Central memory CD8-positive, alpha-beta T cell (primary cell): ENCODE measurements at regions not wholly inside any gene's neighbourhood (a gene's known extent, or its start where the extent isn't known, plus 50 kb on each side); places are given as distances from the start of the nearest gene placed in this dataset.

Source experiments
- ATAC-seq: fragments of 150-1000 bp; cut with Tn5 transposase; replicated peaks from 2 replicates; pipeline ENCODE4 v1.10.0; 2022; ENCODE audit warnings: mild to moderate bottlenecking, moderate FRiP score, moderate number of reproducible peaks; ENCODE audit not compliant: poor library complexity, severe bottlenecking; ENCODE audit errors: extremely low read depth
- DNase-seq, 2 donors: peaks; one replicate each; pipeline ENCODE4 v3.0.0; 2021; ENCODE audit warnings: low spot score in 2 of 2
- H3K27ac Mint-ChIP-seq: one replicate; pipeline ENCODE4 v1.8.0; 2022; ENCODE audit warnings: low read depth, mild to moderate bottlenecking, moderate library complexity, mixed read lengths
- H3K27me3 Mint-ChIP-seq: one replicate; pipeline ENCODE4 v1.8.0; 2022; ENCODE audit warnings: mixed read lengths
- H3K36me3 Mint-ChIP-seq: one replicate; pipeline ENCODE4 v1.8.0; 2022; ENCODE audit warnings: mild to moderate bottlenecking, moderate library complexity, mixed read lengths; ENCODE audit not compliant: insufficient read depth
- H3K4me1 Mint-ChIP-seq: one replicate; pipeline ENCODE4 v1.8.0; 2022; ENCODE audit warnings: mixed read lengths
- H3K4me3 Mint-ChIP-seq: one replicate; pipeline ENCODE4 v1.8.0; 2022; ENCODE audit warnings: mild to moderate bottlenecking, moderate library complexity, mixed read lengths
- H3K9me3 Mint-ChIP-seq: one replicate; pipeline ENCODE4 v1.8.0; 2022; ENCODE audit warnings: mixed read lengths

- ATAC-seq = no peak
- no peak for DNase-seq
- no peaks in the 10 kb centered on the region for H3K27me3 Mint-ChIP-seq
- H3K4me3 Mint-ChIP-seq = no peak overlapping the region
- peaks cover 5% of the 10 kb centered on the region for H3K9me3 Mint-ChIP-seq
- H3K27ac Mint-ChIP-seq = no peak overlapping the region
- H3K36me3 Mint-ChIP-seq = no peaks in the 10 kb centered on the region
- no peaks in the 10 kb centered on the region for H3K4me1 Mint-ChIP-seq
Observed at GRCh38 chr6:23505026-23505425, 621.0 kb upstream of the NRSN1 start.

- ATAC-seq = no peak
- Mint-ChIP-seq H3K4me3 (no peak overlapping the region), H3K27ac (no peak overlapping the region), H3K9me3 (peaks cover 7% of the 10 kb centered on the region), H3K27me3 (no peaks in the 10 kb centered on the region), H3K36me3 (peaks cover 1% of the 10 kb centered on the region), H3K4me1 (no peaks in the 10 kb centered on the region)
- no peak for DNase-seq
Observed at GRCh38 chr6:23510778-23511510, 615.1 kb upstream of the NRSN1 start.

DNA sequence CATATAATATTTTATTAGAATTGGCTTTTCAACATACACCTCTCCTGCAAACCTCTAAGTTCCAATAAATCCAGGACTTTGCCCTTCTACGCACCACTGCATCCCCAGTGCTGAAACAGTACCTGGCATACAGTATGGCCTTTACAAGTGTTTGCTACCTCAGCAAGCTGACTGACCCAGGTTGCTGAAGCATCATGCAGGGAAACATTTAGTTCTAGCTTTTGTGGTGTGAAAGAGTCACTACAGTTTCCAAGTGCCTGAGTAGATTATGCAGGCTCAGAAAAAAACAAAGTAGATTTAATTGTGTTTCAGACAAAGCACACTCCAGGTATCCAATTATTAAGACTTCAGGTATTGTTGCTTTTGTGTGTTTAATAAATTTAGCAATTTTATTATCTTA is 614.2 kb upstream of the NRSN1 start:
- Mint-ChIP-seq H3K27ac (no peak overlapping the region), H3K4me1 (no peaks in the 10 kb centered on the region), H3K9me3 (peaks cover 7% of the 10 kb centered on the region), H3K27me3 (no peaks in the 10 kb centered on the region), H3K4me3 (no peak overlapping the region), H3K36me3 (peaks cover 1% of the 10 kb centered on the region)
- ATAC-seq = no peak
- DNase-seq = no peak

DNA sequence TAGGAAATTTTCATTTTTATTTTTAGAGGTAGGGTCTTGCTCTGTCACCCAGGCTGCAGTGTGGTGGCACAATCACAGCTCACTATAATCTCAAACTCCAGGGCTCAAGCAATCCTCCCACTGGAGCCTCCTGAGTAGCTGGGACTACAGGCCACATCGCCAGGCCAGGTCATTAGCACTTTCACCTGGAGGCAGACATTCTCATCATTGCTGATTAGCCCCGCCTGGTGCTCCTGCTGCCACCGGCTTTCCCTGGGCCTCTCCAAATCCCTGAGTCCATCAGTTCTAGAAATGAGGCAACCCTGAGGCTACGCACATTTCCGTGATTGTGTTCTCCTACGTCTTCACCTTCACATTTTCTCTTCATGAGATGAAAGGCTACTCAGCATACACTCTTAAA is 607.7 kb upstream of the NRSN1 start:
- Mint-ChIP-seq H3K27me3 (no peaks in the 10 kb centered on the region), H3K9me3 (peaks cover 6% of the 10 kb centered on the region), H3K4me1 (no peaks in the 10 kb centered on the region), H3K27ac (no peak overlapping the region), H3K36me3 (peaks cover 1% of the 10 kb centered on the region), H3K4me3 (no peak overlapping the region)
- DNase-seq = no peak
- no peak for ATAC-seq

GRCh38 chr6:23522792-23523547 is 603.0 kb upstream of the NRSN1 start:
- Mint-ChIP-seq H3K36me3 (no peaks in the 10 kb centered on the region), H3K4me1 (no peaks in the 10 kb centered on the region), H3K27me3 (no peaks in the 10 kb centered on the region), H3K4me3 (no peak overlapping the region), H3K27ac (no peak overlapping the region), H3K9me3 (peaks cover 12% of the 10 kb centered on the region)
- ATAC-seq (no peak), DNase-seq (no peak)

DNA sequence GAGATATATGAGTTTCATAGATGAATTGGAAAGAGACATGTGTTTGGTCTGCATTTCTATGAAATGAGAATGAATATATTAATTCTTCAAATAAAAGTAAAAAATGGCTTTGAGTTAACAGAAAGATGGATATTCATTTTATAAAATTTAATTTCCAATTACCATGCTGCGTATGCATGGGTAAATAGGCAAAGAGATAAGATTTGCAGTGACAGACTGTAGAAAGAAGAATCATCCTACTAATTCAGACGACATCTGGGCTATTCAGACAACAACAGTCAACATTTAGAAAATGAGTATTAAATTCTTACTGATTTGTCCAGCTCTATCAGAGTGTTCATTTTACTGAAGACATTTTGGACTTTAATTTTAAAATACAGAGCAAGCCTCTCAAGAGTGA is 602.2 kb upstream of the NRSN1 start:
- no peak for DNase-seq
- ATAC-seq = no peak
- Mint-ChIP-seq H3K27me3 (no peaks in the 10 kb centered on the region), H3K4me1 (no peaks in the 10 kb centered on the region), H3K9me3 (peaks cover 12% of the 10 kb centered on the region), H3K27ac (no peak overlapping the region), H3K4me3 (no peak overlapping the region), H3K36me3 (no peaks in the 10 kb centered on the region)

GRCh38 chr6:23524548-23524947 is 601.5 kb upstream of the NRSN1 start:
- H3K4me1 Mint-ChIP-seq = no peaks in the 10 kb centered on the region
- no peaks in the 10 kb centered on the region for H3K36me3 Mint-ChIP-seq
- ATAC-seq (no peak), DNase-seq (no peak)
- H3K9me3 Mint-ChIP-seq = peaks cover 12% of the 10 kb centered on the region
- no peak overlapping the region for H3K27ac Mint-ChIP-seq
- no peak overlapping the region for H3K4me3 Mint-ChIP-seq
- no peaks in the 10 kb centered on the region for H3K27me3 Mint-ChIP-seq

DNA sequence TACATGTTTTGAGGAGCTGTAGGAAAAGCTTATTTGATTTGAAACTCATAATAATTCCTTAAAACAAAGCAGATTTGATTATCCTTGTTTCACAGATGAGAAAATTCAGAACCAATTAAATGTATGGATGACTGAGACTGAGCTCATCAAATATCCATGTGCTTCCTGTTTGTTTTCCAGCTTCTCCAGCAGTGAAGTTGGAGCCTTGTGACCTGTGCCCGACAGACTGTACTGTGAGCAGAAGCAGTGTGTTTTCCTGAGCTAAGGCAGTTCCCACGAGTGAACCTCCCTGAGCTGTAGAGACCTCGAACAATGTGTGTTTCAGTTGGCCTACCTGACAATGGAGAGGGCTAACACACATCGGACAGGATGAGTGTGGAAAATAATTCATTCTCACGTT is 599.5 kb upstream of the NRSN1 start:
- Mint-ChIP-seq H3K4me1 (no peaks in the 10 kb centered on the region), H3K36me3 (no peaks in the 10 kb centered on the region), H3K9me3 (peaks cover 6% of the 10 kb centered on the region), H3K27me3 (no peaks in the 10 kb centered on the region), H3K27ac (no peak overlapping the region), H3K4me3 (no peak overlapping the region)
- no peak for DNase-seq
- ATAC-seq = no peak

- Mint-ChIP-seq H3K36me3 (no peaks in the 10 kb centered on the region), H3K4me3 (no peak overlapping the region), H3K27ac (no peak overlapping the region), H3K9me3 (peaks cover 6% of the 10 kb centered on the region), H3K4me1 (no peaks in the 10 kb centered on the region), H3K27me3 (no peaks in the 10 kb centered on the region)
- ATAC-seq (no peak), DNase-seq (no peak)
Observed at GRCh38 chr6:23529902-23530301, 596.1 kb upstream of the NRSN1 start.

DNA sequence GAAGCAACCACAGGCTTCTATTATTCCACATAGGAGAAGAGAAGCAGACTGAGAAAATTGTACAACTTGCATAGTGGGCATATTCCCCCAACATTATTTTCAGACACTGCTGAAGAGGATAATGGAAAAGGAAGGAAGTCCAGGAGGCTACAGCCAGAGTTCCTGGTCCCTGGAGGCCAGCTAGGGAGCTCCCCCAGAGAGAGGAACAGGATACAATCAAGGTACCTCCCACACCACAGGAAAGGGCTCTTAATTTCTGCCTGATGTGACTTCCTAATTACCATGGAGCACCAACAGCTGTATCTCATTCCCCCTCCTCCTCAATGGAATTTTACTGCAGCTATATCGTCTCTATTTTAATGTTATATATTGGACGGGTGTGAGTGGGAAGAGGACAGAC is 594.3 kb upstream of the NRSN1 start:
- no peak overlapping the region for H3K4me3 Mint-ChIP-seq
- no peaks in the 10 kb centered on the region for H3K36me3 Mint-ChIP-seq
- no peak overlapping the region for H3K27ac Mint-ChIP-seq
- H3K4me1 Mint-ChIP-seq = no peaks in the 10 kb centered on the region
- DNase-seq (no peak), ATAC-seq (no peak)
- no peaks in the 10 kb centered on the region for H3K27me3 Mint-ChIP-seq
- H3K9me3 Mint-ChIP-seq = peaks cover 5% of the 10 kb centered on the region

DNA sequence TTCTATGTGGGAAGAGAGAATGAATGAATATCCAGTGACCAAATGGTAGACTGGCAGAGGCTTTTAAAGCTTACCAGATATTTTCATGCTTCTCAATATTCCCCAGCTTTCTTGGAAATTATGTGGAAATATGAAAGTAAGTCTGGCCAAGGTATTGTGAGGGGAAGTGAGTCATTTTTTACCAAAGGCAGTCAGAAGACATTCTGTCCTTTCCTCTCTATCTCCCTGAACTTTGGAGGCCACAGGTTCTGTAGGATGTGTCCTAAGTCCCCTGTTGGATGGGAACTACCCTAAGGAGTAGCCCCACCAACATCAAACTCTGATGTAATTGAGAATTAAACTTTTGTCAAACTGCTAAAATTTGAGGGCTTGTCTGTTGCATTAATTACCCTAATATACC is 593.8 kb upstream of the NRSN1 start:
- Mint-ChIP-seq H3K27me3 (no peaks in the 10 kb centered on the region), H3K36me3 (no peaks in the 10 kb centered on the region), H3K27ac (no peak overlapping the region), H3K4me3 (no peak overlapping the region), H3K4me1 (no peaks in the 10 kb centered on the region), H3K9me3 (peaks cover 1% of the 10 kb centered on the region)
- ATAC-seq (no peak), DNase-seq (no peak)

DNA sequence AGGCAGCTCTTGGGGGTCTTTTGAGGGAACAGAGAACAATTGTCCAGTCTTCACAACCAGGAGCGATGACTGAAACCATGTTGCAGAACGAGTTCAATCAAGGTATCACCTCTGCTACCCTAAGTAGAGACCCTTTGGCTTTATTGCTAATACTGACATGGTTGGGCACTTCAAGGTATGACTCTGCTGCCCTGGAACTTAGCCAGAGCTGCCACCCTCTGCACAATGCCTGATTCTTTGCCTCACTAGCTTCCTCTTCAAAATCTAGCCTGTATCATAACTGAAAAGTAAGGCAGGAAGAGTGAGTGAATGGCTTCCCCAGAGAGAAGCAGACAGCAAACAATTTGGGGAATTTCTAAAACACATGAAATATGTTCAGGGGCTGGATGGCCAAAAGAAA is 592.7 kb upstream of the NRSN1 start:
- Mint-ChIP-seq H3K4me3 (no peak overlapping the region), H3K9me3 (peaks cover 9% of the 10 kb centered on the region), H3K27me3 (no peaks in the 10 kb centered on the region), H3K36me3 (no peaks in the 10 kb centered on the region), H3K27ac (no peak overlapping the region), H3K4me1 (no peaks in the 10 kb centered on the region)
- no peak for DNase-seq
- no peak for ATAC-seq

DNA sequence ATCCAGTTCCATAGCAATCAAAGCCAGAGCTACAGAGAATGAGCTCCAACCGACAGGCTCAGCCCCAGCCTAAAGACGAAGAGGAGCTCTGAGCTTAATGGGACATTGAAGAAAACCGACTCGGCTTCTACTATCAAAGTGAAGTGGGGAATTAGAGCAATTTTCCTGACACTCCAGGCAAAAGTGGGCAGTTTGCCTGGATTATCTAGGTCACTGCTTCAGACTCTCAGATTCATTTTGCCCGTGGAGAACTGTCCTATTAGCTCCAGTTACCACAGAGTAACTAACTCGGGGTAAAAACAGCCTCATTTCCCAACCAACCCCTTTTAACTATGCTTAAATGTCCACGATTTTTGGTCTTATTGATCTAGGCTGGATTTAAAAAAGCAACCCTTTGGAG is 592.1 kb upstream of the NRSN1 start:
- no peak overlapping the region for H3K4me3 Mint-ChIP-seq
- ATAC-seq = no peak
- no peaks in the 10 kb centered on the region for H3K4me1 Mint-ChIP-seq
- DNase-seq = no peak
- no peak overlapping the region for H3K27ac Mint-ChIP-seq
- no peaks in the 10 kb centered on the region for H3K27me3 Mint-ChIP-seq
- H3K36me3 Mint-ChIP-seq = no peaks in the 10 kb centered on the region
- peaks cover 9% of the 10 kb centered on the region for H3K9me3 Mint-ChIP-seq
